HG03135 (cell line): ENCODE measurements at regions not wholly inside any gene's neighbourhood (a gene's known extent, or its start where the extent isn't known, plus 50 kb on each side); places are given as distances from the start of the nearest gene placed in this dataset.
A peak's percentile ranks its signal among the peaks of the same experiment; 100 is the strongest.

Source experiments
- ATAC-seq: cut with Tn5 transposase; IDR thresholded peaks from one replicate; pipeline ENCODE4 v1.9.1; 2021; ENCODE audit warnings: mild to moderate bottlenecking, moderate library complexity; ENCODE audit not compliant: unreplicated experiment

DNA sequence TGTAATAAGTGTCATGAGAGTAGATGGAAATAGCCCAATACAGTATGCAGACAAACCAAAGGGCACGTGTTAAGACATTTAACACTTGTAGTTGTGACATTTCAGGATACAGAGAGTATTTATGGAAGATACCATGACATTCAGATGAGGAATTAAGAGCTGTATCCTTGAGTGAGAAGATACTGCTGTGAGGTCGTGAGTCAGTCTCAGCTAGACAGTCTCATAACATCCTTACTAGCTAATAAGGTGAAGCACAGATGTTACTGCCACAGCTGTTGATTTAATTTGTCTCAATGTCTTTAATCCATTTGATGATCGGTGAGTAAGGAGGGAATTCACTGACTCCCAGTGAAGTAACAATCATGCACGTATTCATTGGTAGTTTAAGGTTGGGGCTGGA lies 288.0 kb upstream of the AKR1E2 start:
- no peak for ATAC-seq

DNA sequence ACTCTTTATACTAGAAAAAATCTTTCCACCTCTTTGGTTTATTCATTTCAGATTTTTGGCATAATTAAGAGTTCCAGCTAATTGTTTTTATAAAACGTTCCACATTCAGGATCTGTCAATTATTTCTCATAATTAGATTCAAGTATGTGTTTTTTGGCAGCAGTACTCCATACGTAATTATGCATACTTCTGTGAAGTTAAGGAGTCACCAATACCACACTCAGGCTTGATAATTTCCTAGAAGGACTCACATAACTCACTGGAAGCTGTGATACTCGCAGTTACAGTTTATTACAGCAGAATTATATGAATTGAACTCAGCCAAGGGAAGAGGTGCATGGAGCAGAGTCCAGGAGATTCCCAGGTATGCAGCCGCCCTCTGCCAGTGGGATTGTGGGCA lies 290.5 kb upstream of the AKR1E2 start:
- no peak for ATAC-seq

DNA sequence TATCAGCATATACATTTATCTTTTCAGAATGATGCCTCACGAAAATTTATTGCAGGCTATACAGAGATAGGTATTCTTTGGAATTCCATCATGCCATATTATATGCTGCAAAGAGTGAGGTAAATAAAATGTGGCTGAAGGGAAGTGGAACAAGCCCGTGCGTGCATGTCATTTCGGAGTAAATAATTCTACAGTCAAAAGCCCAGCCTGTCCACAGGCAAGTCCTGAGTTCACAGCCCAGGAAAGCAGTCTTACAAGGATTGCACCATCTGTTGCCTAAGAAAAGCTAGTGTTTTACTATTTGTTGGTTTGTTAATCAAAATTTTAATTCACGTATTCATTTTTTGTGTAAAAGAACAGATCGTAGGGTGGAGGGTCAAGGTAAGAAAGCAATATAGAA lies 292.4 kb upstream of the AKR1E2 start:
- no peak for ATAC-seq

DNA sequence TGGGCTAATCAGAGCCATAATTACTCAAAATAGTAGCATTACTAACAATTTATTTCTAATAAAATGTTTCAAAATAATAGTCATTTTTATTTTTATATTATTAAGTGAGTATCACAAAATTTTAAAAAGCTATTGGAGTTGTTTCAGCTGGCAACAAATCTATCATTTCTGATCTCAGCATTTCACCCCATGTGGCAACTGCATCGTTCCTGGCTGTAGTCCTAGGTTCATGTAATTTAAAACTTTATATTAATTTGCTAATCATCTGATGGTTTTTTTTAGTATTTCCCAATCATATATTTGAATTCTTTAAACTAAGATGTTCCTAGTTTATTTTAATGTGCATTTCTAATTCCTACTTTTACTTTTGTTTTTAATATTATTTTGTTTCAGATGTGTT lies 293.0 kb upstream of the AKR1E2 start:
- ATAC-seq: no peak

DNA sequence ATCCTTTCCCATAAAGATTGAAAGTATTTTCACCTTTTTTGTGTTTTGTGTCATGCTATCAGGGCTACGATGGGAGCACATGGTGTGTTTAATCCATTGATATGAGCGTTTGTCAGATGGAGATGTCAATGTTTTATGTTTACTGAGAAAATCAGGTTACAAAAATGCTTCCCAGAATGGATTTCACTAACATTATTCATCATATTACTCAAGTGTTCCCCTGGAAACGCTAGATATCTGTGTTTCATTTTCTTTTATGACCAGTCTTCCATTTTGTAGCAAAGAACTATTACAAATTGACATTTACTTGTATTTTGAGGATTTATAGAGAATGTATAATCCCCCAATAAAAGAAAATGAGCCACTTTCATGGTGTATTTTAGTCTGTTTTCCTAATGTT lies 293.5 kb upstream of the AKR1E2 start:
- ATAC-seq: no peak

DNA sequence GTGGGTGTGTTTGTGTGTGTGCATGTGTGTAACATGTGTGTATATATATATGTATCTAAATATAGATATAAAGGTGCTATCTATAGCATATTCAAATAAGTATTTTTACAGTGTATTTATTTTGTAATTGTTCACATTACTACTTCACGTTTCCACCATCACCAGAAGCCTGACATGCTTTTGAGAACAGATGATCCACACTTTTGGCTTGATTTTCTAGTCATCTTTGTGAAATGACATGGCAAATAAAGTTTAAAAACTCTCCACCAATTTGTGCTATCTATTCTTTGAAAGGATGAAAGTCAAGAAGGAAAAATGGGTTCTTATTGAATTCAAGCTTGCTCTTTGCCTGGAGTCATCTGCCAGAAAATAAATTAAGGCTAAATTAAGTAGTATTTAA lies 294.0 kb upstream of the AKR1E2 start:
- no peak for ATAC-seq

DNA sequence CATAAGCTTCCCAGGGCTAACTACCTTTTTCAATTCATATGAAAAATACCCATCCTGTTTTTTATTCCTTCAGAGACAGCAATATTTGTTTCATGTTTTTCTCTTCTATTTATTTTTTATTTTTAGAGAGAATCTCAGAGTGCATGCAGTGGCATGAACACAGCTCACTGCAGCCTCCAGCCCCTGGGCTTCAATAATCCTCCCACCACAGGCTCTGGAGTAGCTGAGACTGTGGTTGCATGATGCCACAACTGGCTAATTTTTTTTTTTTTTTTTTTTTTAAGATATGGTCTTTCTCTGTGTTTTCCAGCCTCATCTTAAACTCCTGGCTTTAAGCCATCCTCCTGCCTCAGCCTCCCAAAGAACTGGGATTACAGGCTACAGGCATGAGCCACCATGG lies 296.7 kb upstream of the AKR1E2 start:
- no peak for ATAC-seq

DNA sequence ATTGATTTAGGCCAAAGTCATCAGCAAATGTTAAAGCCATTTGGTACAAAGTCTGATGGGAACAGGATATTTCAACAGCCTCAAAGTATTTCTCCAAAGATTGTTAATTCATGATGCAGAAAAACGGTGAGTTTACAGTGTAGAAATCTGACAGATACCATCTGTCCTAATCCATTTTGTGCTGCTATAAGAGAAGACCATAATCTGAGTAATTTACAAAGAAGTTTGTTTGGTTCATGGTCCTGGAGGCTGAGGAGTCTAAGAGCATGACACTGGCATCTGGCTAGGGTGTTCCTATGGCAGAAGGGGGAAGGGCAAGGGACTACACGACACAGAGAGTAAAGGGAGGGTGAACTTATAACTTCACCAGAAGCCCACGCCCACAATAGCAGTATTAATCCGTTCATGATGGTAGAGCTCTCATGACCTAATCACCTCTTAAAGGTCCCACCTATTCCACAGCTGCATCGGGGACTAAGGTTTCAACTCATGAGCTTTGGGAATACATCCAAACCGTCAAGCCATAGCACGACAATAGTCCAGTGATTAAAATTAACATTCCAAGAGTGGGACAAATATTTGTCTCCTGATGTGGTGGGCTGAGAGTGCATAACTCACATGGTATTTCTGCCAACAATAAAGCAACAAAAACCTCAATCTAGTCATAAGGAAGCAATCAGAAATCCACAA lies 298.6 kb upstream of the AKR1E2 start:
- no peak for ATAC-seq

DNA sequence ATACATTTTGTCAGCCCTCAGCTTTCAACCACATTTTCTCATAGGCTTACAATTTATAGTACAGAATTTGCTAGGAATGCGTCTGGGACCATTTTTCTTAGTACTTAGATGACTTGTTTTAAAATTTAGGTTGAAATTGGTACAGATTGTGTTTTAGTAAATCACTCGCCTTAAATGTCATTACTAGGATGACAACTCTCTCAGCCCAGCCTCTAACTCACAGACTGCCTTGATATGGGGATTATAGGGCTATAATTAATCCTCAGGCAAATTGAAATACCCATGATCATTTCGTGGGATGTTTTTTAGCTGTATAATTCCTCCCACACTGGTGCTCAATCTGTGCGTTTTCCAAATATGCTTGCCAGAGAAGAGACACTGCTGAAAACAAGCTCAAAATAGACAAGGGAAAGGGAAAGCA lies 299.7 kb upstream of the AKR1E2 start:
- ATAC-seq: no peak

DNA sequence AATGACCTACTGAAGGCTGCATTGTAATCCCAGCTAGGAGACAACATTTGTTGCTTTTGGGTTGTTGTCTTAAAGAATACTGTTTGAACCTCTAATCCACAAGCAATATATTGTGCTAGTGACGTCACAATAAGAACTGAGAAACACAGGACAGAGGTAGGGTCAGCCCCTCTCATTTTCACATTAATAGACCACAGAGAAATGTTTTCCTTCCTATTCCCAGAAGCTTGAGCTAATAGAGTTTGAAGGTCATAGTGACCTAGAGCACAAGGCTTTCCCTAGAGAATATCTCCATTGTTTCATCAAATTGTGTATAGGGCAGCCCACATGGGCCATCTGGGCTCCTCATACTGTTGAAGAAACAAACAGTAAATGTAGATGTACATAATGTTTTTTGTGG lies 300.9 kb upstream of the AKR1E2 start:
- ATAC-seq: no peak

DNA sequence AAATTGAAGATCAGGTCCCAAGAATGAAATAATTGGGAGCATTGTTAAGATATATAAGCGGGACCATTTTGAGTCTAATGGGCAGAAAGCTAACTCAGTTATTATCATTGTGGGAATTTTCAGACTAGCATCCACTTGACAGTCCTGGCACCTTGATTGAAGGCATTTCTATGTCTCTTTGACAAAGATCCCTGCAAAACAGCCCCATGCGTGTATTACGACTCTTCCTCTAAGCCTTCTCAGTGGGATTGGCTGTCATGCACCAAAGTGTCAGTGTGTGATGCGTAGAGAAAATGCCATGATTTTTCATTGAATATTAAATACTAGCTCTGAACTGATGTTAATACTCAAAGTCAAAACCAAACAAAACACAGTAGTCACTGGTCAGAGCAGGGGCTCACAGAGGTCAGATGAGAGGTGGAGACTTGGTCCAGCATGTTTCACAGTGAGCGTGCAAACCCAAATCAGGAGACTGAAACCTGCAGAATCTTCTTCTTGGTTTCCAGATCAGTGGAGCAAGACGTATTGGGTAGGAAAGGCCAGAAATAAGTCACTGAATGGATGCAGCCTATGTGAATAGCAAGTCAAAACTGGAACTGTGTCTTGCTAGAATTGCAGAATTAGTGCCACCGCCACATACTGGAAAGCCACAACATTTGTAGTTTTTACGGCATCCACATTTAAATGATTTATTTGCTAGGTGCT lies 303.6 kb upstream of the AKR1E2 start:
- peak; percentile 90 for ATAC-seq

DNA sequence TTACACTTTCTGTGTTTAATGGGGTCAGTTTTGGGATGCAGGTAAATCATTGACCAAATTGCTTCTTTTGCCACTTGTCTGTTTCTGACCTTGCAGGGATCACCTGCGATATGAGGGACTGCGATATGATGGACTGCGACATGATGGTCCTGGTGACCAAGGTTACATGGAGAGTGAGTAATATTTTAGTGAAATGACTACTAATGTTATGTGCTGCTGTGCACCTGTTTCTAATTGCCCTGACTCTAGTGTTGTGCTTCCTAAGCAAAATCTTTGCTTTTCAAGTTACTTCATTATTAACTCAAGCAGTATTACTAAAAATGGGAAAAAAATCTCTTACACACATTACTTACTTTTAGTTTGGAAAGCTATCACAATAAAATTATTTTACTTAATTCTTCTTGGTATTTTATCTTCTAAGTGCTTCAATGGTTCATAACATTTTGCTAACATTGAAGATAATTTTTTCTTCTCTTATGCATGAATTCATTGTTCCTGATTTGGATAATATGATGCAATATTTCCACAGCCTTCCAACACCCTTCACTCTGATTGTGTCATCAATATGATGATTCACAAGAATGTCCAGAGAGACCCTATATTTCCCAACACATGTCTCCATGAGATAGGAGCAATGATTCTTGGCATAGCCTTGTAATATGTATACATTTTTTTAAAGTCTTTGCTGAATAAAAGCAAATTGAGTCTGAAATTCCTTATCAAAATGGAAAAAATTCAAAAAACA lies 306.2 kb upstream of the AKR1E2 start:
- no peak for ATAC-seq

DNA sequence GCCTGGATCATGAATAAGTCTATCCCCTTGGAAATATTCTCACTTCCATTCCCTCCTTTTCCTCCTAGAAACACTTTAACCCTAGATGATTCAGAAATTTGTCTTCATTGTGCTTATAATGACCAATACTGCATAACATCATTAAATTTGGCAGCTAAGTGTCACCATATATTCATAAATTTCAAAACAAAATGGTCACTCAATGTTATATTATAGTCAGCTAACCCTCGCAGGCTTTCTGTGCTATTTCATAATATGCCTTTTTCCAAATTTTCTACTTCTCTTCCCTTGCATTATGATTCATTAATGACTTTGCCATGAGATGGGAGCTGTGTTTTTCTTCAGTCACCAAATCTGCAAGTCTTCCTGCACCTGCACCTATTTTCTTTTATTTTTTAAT lies 308.3 kb upstream of the AKR1E2 start:
- ATAC-seq: no peak

DNA sequence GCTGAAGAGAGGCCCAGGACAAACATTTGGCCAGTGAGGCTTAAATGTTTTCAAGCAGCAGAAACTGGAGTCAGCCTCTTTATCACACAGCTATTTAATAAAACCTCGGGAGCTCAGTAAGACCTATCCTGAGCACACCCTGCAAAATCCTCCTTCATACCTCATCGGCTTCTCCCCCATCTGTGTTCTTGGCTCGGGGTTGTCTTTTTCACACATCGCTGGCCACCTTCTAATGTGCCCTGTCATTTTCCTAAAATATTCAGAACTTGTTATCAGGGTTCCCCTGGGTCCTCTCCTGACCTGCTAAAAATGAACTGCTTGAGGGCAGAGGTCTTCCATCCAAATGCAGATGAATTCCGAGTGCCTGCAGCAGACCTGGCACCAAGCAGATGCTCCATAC lies 310.3 kb upstream of the AKR1E2 start:
- ATAC-seq: no peak

DNA sequence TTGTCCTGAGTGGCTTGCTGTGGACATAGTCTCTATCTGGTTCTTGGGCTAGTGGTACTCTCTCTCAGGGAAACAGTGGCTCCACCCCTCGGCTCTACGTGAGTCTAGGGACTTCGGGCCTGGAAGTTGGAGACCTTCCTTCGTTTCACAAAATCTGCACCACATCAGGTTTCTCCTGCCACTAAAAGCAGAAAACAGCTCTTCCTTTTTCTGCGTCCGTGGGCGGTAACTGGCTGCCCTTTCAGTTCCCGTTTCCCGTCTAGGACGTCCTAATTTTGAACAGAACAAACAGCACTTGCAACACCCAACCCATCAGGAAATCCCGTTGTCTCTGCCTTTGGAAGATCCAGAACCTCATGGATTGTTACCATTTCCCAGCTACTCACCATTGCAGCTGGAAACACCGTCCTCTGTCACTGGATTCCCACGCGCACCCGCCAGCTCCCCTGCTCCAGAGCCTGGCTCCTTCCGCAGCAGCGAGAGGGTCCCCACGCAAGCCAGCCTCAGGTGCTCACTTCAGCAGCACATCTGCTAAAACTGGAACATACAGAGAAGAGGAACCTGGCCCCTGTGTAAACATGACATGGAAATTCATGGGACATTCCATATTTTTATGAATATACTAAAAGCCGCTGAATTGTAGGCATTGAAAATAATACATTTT lies 311.4 kb upstream of the AKR1E2 start:
- ATAC-seq: no peak

DNA sequence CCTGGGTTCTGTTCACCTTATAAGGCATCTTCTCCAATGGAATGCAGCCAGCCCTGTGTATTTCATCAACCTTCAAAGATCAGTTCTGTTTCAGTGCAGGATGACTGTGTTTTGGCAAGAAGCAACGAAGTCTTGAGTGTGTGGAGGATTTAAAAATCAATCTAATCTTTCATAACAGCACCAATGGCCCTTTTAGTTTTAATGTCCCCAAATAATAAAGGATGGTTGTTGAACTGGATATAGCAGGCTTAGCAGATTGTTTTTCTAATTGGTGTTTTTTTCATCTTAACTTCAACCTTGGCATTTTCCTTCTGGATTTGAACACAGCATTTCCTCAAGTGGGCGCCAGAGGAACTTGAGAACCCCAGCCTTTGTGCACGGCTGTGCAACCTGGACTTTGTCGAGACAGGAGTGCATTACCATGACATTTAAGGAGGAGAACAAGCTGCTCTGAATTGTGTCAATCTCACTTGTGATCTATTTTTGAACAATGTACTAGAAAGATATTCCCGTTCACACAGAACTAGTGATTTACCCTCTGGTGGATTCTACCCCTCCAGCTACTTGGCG lies 313.3 kb upstream of the AKR1E2 start:
- ATAC-seq: no peak

DNA sequence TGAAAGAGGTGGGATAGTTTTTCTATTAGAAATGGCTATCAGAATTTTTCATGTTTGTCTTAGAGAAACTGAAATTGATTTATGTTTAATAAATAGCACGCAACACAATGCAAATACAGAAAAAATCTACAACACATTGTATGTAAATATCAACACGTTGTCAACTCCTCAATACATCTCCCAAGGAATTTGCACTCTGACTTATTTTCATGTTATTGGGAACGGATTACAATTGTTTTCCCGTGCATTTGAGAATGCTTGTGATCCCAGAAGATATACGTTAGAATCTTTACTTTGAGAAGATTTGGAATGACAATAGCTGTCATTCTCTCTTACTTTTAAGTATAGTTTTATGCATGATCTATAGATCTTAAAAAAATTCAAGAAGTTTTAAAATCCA lies 313.8 kb upstream of the AKR1E2 start:
- no peak for ATAC-seq

DNA sequence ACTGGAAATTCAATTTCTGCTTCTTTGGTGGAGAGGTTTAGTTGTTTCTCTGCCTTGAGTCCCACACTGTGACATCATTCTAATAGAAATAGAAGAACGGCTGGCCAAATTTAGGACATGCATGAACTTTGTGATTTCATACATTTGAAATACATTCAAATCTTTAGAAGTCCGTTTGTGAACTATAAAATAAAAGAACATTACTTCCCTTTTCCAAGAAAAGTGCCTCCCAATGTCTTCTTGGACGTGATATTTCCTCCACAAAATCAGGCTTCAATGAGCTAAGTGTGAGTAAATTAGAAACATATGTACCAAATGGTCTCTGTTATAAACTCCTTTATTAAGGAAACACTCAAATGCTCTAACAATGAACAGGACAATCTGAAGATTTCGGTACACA lies 314.5 kb upstream of the AKR1E2 start:
- no peak for ATAC-seq

DNA sequence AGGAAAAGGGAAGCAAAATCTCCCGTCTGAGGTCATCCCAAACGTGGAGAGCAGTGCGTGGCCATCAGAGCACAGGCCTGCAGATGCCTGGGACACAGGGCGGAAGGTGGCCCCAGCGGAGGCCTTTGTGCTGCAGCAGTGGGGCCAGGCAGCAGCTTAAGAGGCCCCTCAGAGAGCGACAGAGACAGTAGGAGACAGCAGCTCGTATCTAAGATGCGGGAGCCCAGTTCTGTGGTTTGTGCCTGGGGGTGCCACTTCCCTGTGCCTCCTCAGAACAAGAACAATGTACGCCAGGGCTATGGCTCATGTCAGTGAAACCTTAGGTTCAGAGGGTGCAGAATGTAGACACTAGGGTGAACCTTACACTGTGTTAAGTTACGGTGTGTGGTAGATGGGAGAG lies 316.6 kb upstream of the AKR1E2 start:
- ATAC-seq: no peak

DNA sequence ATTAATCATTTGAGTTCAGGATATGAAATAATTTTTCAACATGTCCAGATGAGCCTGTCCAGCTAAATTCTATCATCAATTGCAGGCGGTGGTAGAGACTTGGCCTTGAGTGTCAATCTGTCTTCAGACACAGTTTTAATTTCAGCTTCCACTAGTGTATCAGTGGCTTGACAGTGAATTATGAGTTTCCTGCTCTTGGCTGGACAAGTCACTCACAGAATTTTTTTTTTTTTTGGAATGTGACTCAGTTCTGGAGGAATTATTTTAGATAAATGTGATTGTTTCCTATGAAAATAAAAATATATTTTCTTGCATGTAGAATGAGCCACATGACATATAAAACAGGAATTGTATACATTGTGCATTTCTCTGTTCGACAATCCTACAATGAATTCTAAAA lies 319.9 kb upstream of the AKR1E2 start:
- no peak for ATAC-seq

DNA sequence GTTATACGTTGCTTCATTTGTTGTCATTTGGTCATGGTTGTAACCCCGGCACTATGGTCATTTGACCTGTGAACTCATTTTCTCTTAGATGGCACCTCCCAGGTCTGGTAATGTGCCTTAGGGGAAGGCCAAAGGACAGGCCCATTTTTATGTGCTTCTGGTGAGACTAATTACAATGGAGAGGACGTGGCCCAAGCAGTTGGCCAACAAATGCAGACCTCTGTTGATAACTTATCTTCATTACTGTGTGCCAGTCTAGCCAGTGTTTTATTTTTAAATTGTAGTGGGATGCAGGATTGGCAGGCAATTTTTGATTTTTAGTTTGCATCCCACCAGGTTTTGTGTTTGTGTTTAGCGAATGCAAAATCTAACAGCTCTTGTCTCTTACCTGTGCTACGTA lies 321.5 kb upstream of the AKR1E2 start:
- ATAC-seq: no peak
